A549 (cell line): ENCODE measurements at regions not wholly inside any gene's neighbourhood (a gene's known extent, or its start where the extent isn't known, plus 50 kb on each side); places are given as distances from the start of the nearest gene placed in this dataset.

ENCODE experiments used
- CBX8 ChIP-seq: fragments of 200-600 bp; sonication (generic); IDR thresholded peaks from 2 replicates; pipeline ENCODE4 v1.6.1; 2016
- CEBPB ChIP-seq, 2 experiments: fragments of >200 bp in 1 of 2; sonication (Bioruptor Twin) in 1 of 2; formaldehyde crosslinking in 1 of 2; IDR thresholded peaks; 2 replicates each; pipeline ENCODE4 v1.6.1; 2012 to 2016
- CTCF ChIP-seq: fragments of >200 bp; sonication (Bioruptor Twin); formaldehyde crosslinking; IDR thresholded peaks from 3 replicates; pipeline ENCODE4 v1.5.1; 2016
- ESRRA ChIP-seq: fragments of 150-350 bp; IDR thresholded peaks from 2 replicates; pipeline ENCODE4 v1.6.1; 2014; ENCODE audit warnings: mild to moderate bottlenecking, low read length, borderline replicate concordance
- HEYL ChIP-seq: fragments of 250-450 bp; sonication (Bioruptor Pico); IDR thresholded peaks from 2 replicates; pipeline ENCODE4 v1.8.0; 2021; ENCODE audit warnings: mild to moderate bottlenecking, moderate library complexity
- HMGXB4 ChIP-seq: fragments of 250-450 bp; sonication (Bioruptor Pico); IDR thresholded peaks from 2 replicates; pipeline ENCODE4 v1.5.0; 2021; ENCODE audit warnings: mild to moderate bottlenecking, moderate library complexity, borderline replicate concordance
- MAFK ChIP-seq: fragments of 450-650 bp; IDR thresholded peaks from 2 replicates; pipeline ENCODE4 v1.6.1; 2014; ENCODE audit not compliant: partially characterized antibody
- MYC ChIP-seq: IDR thresholded peaks from 2 replicates; pipeline ENCODE4 v1.6.1; 2012; ENCODE audit warnings: mild to moderate bottlenecking, inconsistent platforms, low read length, improper control_type of control experiment, borderline replicate concordance
- POLR2A ChIP-seq: IDR thresholded peaks from 2 replicates; pipeline ENCODE4 v1.6.1; 2012; ENCODE audit warnings: mild to moderate bottlenecking, low read length
- RCOR1 ChIP-seq: fragments of 150-350 bp; IDR thresholded peaks from 2 replicates; pipeline ENCODE4 v1.6.1; 2014; ENCODE audit warnings: antibody characterized with exemption, low read length, low read depth
- REST ChIP-seq: fragments of 200-600 bp; sonication (generic); IDR thresholded peaks from 2 replicates; pipeline ENCODE4 v1.6.1; 2016; ENCODE audit warnings: antibody characterized with exemption, mild to moderate bottlenecking, moderate library complexity
- SMC3 ChIP-seq: fragments of >200 bp; sonication (Bioruptor Twin); formaldehyde crosslinking; IDR thresholded peaks from 3 replicates; pipeline ENCODE4 v1.6.1; 2018; ENCODE audit warnings: inconsistent platforms
- SREBF2 ChIP-seq: fragments of 450-650 bp; IDR thresholded peaks from 2 replicates; pipeline ENCODE4 v1.6.1; 2014; ENCODE audit warnings: mild to moderate bottlenecking, moderate library complexity
- ZC3H11A ChIP-seq: fragments of 450-650 bp; IDR thresholded peaks from 2 replicates; pipeline ENCODE4 v1.6.1; 2014; ENCODE audit warnings: antibody characterized with exemption, mild to moderate bottlenecking

- no peak for TF ChIP-seq CTCF
- TF ChIP-seq CBX8 = no peak
- TF ChIP-seq HMGXB4 = no peak
- TF ChIP-seq RCOR1 = no peak
- TF ChIP-seq POLR2A = no peak
- no peak for TF ChIP-seq SREBF2
- no peak for TF ChIP-seq CEBPB (IDR thresholded peaks at IDR 0.05)
- no peak for TF ChIP-seq ESRRA
- TF ChIP-seq SMC3 = no peak
- no peak for TF ChIP-seq MYC
- TF ChIP-seq ZC3H11A = no peak
- no peak for TF ChIP-seq MAFK
- no peak for TF ChIP-seq HEYL
- TF ChIP-seq REST = no peak
Observed at GRCh38 chr16:74215249-74215648, 81.4 kb upstream of the PSMD7 start.
